Body of pancreas (tissue), 4 donors: ENCODE measurements at regions not wholly inside any gene's neighbourhood (a gene's known extent, or its start where the extent isn't known, plus 50 kb on each side); places are given as distances from the start of the nearest gene placed in this dataset.

Experiments
- CTCF ChIP-seq, 7 experiments: fragments of 450-650 bp in 4 of 7; fragments of 200-600 bp in 3 of 7; sonication (generic) in 3 of 7; IDR thresholded peaks; one replicate each; pipeline ENCODE4 v1.5.1; 2016 to 2019; ENCODE audit warnings: antibody characterized with exemption in 7 of 7
- POLR2A ChIP-seq, 3 donors: fragments of 450-650 bp; IDR thresholded peaks; one replicate each; pipeline ENCODE4 v1.6.1; 2016; ENCODE audit warnings: antibody characterized with exemption in 3 of 3, mild to moderate bottlenecking in 2 of 3

- TF ChIP-seq CTCF (IDR thresholded peaks at IDR 0.05) (no peak), POLR2A (IDR thresholded peaks at IDR 0.05) (no peak)
These were observed 93.3 kb downstream of the HS1BP3 start for GRCh38 chr2:20557635-20558034.
